ENCODE measurements at regions not wholly inside any gene's neighbourhood (a gene's known extent, or its start where the extent isn't known, plus 50 kb on each side); places are given as distances from the start of the nearest gene placed in this dataset.

DNA sequence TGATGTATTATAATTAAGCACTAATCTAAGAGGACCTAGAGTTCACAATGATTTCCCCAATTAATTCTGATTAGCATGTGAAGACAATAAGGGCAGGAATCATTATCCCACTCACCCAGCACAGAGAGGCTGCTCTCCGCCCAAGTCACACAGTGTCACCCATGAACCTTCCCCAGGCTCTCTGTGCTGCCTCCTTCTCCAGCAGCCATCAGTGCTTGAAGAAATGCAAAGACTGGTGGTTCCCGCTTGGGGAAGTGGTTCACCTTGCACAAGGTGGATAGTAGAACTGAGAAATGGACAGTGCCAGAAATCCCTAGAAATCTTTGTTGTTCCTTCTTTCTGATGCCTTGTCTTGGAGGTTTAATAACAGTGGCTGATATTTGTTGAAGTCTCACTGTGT is 401.3 kb downstream of the QKI start:
- TF ChIP-seq EZH2phosphoT487 (IDR thresholded peaks at IDR 0.05; ENCODE audit: low read depth) = no peak
- TF ChIP-seq, protein P1, sequence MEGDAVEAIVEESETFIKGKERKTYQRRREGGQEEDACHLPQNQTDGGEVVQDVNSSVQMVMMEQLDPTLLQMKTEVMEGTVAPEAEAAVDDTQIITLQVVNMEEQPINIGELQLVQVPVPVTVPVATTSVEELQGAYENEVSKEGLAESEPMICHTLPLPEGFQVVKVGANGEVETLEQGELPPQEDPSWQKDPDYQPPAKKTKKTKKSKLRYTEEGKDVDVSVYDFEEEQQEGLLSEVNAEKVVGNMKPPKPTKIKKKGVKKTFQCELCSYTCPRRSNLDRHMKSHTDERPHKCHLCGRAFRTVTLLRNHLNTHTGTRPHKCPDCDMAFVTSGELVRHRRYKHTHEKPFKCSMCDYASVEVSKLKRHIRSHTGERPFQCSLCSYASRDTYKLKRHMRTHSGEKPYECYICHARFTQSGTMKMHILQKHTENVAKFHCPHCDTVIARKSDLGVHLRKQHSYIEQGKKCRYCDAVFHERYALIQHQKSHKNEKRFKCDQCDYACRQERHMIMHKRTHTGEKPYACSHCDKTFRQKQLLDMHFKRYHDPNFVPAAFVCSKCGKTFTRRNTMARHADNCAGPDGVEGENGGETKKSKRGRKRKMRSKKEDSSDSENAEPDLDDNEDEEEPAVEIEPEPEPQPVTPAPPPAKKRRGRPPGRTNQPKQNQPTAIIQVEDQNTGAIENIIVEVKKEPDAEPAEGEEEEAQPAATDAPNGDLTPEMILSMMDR (IDR thresholded peaks at IDR 0.05; ENCODE audit: low read depth, low read length) = no peak
- Histone ChIP-seq H3K9ac (ENCODE audit: low read length) (no peak overlapping the region), H3K27ac (ENCODE audit: low read length) (no peak overlapping the region), H3K4me2 (ENCODE audit: low read length) (no peak overlapping the region), H3K4me3 (ENCODE audit: low read length) (no peak overlapping the region), H3K4me1 (ENCODE audit: low read length) (peaks cover 13% of the 10 kb centered on the region; the same call in 1 of the 2 replicates), H3K36me3 (replicated peaks; ENCODE audit: low read depth, low read length) (no peaks in the 10 kb centered on the region), H3K9me3 (ENCODE audit: insufficient read depth, low read length) (no peaks in the 10 kb centered on the region), H2AFZ (ENCODE audit: low read depth, low read length) (no peak overlapping the region), H3K79me2 (ENCODE audit: low read length) (no peaks in the 10 kb centered on the region), H3K27me3 (ENCODE audit: low read depth, low read length) (no peaks in the 10 kb centered on the region), H4K20me1 (ENCODE audit: insufficient read depth, low read length) (no peaks in the 10 kb centered on the region)

- Histone ChIP-seq H3K27ac (ENCODE audit: low read length) (no peak overlapping the region), H3K79me2 (ENCODE audit: low read length) (no peaks in the 10 kb centered on the region), H3K9ac (ENCODE audit: low read length) (no peak overlapping the region), H3K4me1 (ENCODE audit: low read length) (peaks cover 13% of the 10 kb centered on the region; the same call in 1 of the 2 replicates), H3K27me3 (ENCODE audit: low read depth, low read length) (no peaks in the 10 kb centered on the region), H3K4me2 (ENCODE audit: low read length) (no peak overlapping the region), H4K20me1 (ENCODE audit: insufficient read depth, low read length) (no peaks in the 10 kb centered on the region), H3K9me3 (ENCODE audit: insufficient read depth, low read length) (no peaks in the 10 kb centered on the region), H2AFZ (ENCODE audit: low read depth, low read length) (no peak overlapping the region), H3K4me3 (ENCODE audit: low read length) (no peak overlapping the region), H3K36me3 (replicated peaks; ENCODE audit: low read depth, low read length) (no peaks in the 10 kb centered on the region)
- no peak for TF ChIP-seq EZH2phosphoT487 (IDR thresholded peaks at IDR 0.05; ENCODE audit: low read depth)
- TF ChIP-seq, protein P1 (IDR thresholded peaks at IDR 0.05; ENCODE audit: low read depth, low read length) = no peak
Observed at GRCh38 chr6:163814494-163815364, 400.2 kb downstream of the QKI start.

DNA sequence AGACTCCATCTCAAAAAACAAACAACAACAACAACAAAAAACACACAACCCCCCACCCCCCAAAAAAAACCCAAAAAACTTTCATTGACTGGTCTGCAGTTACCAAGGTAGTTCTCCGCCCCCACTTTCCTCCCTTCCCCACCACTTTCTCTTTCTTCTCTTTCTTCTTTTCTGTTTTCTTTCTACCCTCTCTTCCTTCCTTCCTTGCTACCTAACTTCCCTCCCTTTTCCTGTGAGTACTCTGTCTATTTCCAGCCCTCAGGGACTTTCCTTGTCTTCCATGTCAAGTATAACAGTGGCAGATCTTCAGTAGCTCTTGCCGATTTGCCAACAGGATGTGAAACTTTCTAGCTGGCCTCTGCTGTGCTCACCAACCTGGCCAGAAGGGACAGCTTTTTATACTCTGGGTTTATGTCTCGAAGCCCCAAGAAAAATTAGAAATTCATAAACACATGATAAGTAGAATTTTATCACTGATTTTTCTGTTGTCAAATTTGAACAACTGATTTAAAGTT is 399.5 kb downstream of the QKI start:
- no peaks in the 10 kb centered on the region for H3K9me3 ChIP-seq (ENCODE audit: insufficient read depth, low read length)
- H3K36me3 ChIP-seq (replicated peaks; ENCODE audit: low read depth, low read length) = no peaks in the 10 kb centered on the region
- H3K4me3 ChIP-seq (ENCODE audit: low read length) = no peak overlapping the region
- H3K9ac ChIP-seq (ENCODE audit: low read length) = no peak overlapping the region
- peaks cover 13% of the 10 kb centered on the region; the same call in 1 of the 2 replicates for H3K4me1 ChIP-seq (ENCODE audit: low read length)
- H2AFZ ChIP-seq (ENCODE audit: low read depth, low read length) = no peak overlapping the region
- H3K4me2 ChIP-seq (ENCODE audit: low read length) = no peak overlapping the region
- H3K27ac ChIP-seq (ENCODE audit: low read length) = no peak overlapping the region
- no peaks in the 10 kb centered on the region for H4K20me1 ChIP-seq (ENCODE audit: insufficient read depth, low read length)
- H3K79me2 ChIP-seq (ENCODE audit: low read length) = no peaks in the 10 kb centered on the region
- H3K27me3 ChIP-seq (ENCODE audit: low read depth, low read length) = no peaks in the 10 kb centered on the region
- TF ChIP-seq, protein P1 (IDR thresholded peaks at IDR 0.05; ENCODE audit: low read depth, low read length) = no peak
- TF ChIP-seq EZH2phosphoT487 (IDR thresholded peaks at IDR 0.05; ENCODE audit: low read depth) = no peak

GRCh38 chr6:163811317-163811716 is 396.8 kb downstream of the QKI start:
- H2AFZ ChIP-seq (ENCODE audit: low read depth, low read length) = no peak overlapping the region
- no peaks in the 10 kb centered on the region for H3K27me3 ChIP-seq (ENCODE audit: low read depth, low read length)
- peaks cover 13% of the 10 kb centered on the region; the same call in 1 of the 2 replicates for H3K4me1 ChIP-seq (ENCODE audit: low read length)
- no peak overlapping the region for H3K9ac ChIP-seq (ENCODE audit: low read length)
- no peak overlapping the region for H3K27ac ChIP-seq (ENCODE audit: low read length)
- no peak overlapping the region for H3K4me2 ChIP-seq (ENCODE audit: low read length)
- H3K9me3 ChIP-seq (ENCODE audit: insufficient read depth, low read length) = no peaks in the 10 kb centered on the region
- no peaks in the 10 kb centered on the region for H3K36me3 ChIP-seq (replicated peaks; ENCODE audit: low read depth, low read length)
- H3K4me3 ChIP-seq (ENCODE audit: low read length) = no peak overlapping the region
- H4K20me1 ChIP-seq (ENCODE audit: insufficient read depth, low read length) = no peaks in the 10 kb centered on the region
- H3K79me2 ChIP-seq (ENCODE audit: low read length) = no peaks in the 10 kb centered on the region
- TF ChIP-seq EZH2phosphoT487 (IDR thresholded peaks at IDR 0.05; ENCODE audit: low read depth) = no peak
- TF ChIP-seq, protein P1 (IDR thresholded peaks at IDR 0.05; ENCODE audit: low read depth, low read length) = no peak
